Endodermal cell (in vitro differentiated cells): ENCODE measurements at regions not wholly inside any gene's neighbourhood (a gene's known extent, or its start where the extent isn't known, plus 50 kb on each side); places are given as distances from the start of the nearest gene placed in this dataset.

Source experiments
- DNase-seq: peaks from one replicate; pipeline ENCODE4 v3.0.0-alpha.2; 2017
- H3K27ac ChIP-seq: 2 replicates; pipeline ENCODE4 v1.5.1; 2013; ENCODE audit warnings: mild to moderate bottlenecking, low read depth, low read length, moderate library complexity
- H3K27me3 ChIP-seq: 2 replicates; pipeline ENCODE4 v1.6.1; 2013; ENCODE audit warnings: mild to moderate bottlenecking, low read length, moderate library complexity; ENCODE audit not compliant: insufficient read depth, control insufficient read depth, poor library complexity, severe bottlenecking
- H3K36me3 ChIP-seq: 2 replicates; pipeline ENCODE4 v1.7.0; 2013; ENCODE audit warnings: mild to moderate bottlenecking, low read length, moderate library complexity; ENCODE audit not compliant: control insufficient read depth, insufficient read depth
- H3K4me1 ChIP-seq: one replicate; pipeline ENCODE4 v1.7.0; 2013; ENCODE audit warnings: low read length; ENCODE audit not compliant: control insufficient read depth, insufficient read depth
- H3K4me3 ChIP-seq: 2 replicates; pipeline ENCODE4 v1.5.1; 2013; ENCODE audit warnings: mild to moderate bottlenecking, low read length, moderate library complexity
- H3K9ac ChIP-seq: 2 replicates; pipeline ENCODE4 v1.6.1; 2013; ENCODE audit warnings: mild to moderate bottlenecking, low read length, moderate library complexity; ENCODE audit not compliant: poor library complexity, severe bottlenecking; ENCODE audit errors: extremely low read depth
- H3K9me3 ChIP-seq: 2 replicates; pipeline ENCODE4 v1.6.1; 2013; ENCODE audit warnings: mild to moderate bottlenecking, low read length, moderate library complexity; ENCODE audit not compliant: control insufficient read depth
- H3K27ac Mint-ChIP-seq: 2 replicates; pipeline ENCODE4 v1.8.0; 2020; ENCODE audit warnings: mixed read lengths
- H3K27me3 Mint-ChIP-seq: 2 replicates; pipeline ENCODE4 v1.8.0; 2021; ENCODE audit warnings: mild to moderate bottlenecking, mixed read lengths; ENCODE audit not compliant: insufficient read depth
- H3K36me3 Mint-ChIP-seq: 2 replicates; pipeline ENCODE4 v1.8.0; 2020; ENCODE audit warnings: low read depth, mixed read lengths
- H3K4me1 Mint-ChIP-seq: 2 replicates; pipeline ENCODE4 v1.8.0; 2020; ENCODE audit warnings: mixed read lengths
- H3K4me3 Mint-ChIP-seq: 2 replicates; pipeline ENCODE4 v1.8.0; 2020; ENCODE audit warnings: mild to moderate bottlenecking, moderate library complexity, mixed read lengths
- H3K9me3 Mint-ChIP-seq: 2 replicates; pipeline ENCODE4 v1.8.0; 2020; ENCODE audit warnings: mild to moderate bottlenecking, mixed read lengths
- WGBS, 2 experiments: methylation state at CpG; one replicate each; pipeline versions ENCODE4 v1.1.5 to v1.1.7; 2013; ENCODE audit warnings: missing lambda C conversion rate in 2 of 2, mixed read lengths in 1 of 2; ENCODE audit not compliant: insufficient coverage in 1 of 2, insufficient read length in 1 of 2; 5-methylcytosine and 5-hydroxymethylcytosine counted together
- TF ChIP-seq, protein P1 (sequence below): fragments of 200-600 bp; sonication (generic); conservative IDR thresholded peaks from 2 replicates; pipeline ENCODE4 v1.5.0; 2021; ENCODE audit warnings: antibody characterized with exemption, mild to moderate bottlenecking

DNA sequence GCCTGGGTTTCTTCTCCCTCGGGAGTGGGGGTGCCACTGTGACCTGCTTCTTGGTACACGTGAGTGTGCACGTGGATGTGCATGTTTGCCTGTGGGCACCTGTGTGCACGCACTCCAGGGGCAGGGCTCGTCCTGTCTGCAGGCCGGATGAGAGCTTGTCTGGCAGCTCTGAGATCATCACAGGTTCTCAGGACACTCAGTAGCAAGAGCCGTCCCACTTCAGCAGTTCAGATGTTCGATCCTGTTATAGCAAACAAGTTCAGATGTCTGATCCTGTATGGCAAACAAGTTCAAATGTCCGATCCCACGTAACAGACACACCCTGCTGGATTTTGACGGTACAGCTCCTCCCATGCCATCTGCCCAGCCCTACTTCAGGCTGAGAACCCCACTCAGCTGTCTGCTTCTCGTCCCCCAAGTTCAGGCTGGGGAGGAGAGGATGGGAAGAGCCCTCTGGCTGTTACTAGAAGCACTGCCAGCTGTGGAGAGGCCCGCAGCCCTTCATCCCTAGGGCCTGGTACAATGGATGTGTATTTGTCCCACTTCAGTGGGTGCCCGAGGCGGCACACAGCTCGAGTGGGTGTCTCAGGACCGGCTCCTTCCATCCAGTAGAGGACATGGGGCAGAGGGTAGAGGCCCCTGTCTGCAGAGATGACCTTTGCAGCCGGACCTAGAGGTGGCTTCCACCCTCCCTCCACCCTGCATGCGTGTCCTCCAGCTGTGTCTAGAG is 1126.9 kb downstream of the BRD1 start:
- Histone ChIP-seq H3K27ac (no peak overlapping the region), H3K9me3 (no peaks in the 10 kb centered on the region), H3K4me3 (no peak overlapping the region), H3K27me3 (no peaks in the 10 kb centered on the region), H3K36me3 (no peaks in the 10 kb centered on the region), H3K9ac (no peak overlapping the region), H3K4me1 (no peaks in the 10 kb centered on the region)
- Mint-ChIP-seq H3K9me3 (no peaks in the 10 kb centered on the region), H3K36me3 (no peaks in the 10 kb centered on the region), H3K4me1 (peaks cover 15% of the 10 kb centered on the region), H3K4me3 (no peak overlapping the region), H3K27me3 (no peaks in the 10 kb centered on the region), H3K27ac (no peak overlapping the region)
- WGBS, 2 experiments = 89 to 97% methylated on average over 12 to 19 of the region's 19 CpGs
- no peak for DNase-seq
- TF ChIP-seq, protein P1, sequence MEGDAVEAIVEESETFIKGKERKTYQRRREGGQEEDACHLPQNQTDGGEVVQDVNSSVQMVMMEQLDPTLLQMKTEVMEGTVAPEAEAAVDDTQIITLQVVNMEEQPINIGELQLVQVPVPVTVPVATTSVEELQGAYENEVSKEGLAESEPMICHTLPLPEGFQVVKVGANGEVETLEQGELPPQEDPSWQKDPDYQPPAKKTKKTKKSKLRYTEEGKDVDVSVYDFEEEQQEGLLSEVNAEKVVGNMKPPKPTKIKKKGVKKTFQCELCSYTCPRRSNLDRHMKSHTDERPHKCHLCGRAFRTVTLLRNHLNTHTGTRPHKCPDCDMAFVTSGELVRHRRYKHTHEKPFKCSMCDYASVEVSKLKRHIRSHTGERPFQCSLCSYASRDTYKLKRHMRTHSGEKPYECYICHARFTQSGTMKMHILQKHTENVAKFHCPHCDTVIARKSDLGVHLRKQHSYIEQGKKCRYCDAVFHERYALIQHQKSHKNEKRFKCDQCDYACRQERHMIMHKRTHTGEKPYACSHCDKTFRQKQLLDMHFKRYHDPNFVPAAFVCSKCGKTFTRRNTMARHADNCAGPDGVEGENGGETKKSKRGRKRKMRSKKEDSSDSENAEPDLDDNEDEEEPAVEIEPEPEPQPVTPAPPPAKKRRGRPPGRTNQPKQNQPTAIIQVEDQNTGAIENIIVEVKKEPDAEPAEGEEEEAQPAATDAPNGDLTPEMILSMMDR = peak; percentile 21

DNA sequence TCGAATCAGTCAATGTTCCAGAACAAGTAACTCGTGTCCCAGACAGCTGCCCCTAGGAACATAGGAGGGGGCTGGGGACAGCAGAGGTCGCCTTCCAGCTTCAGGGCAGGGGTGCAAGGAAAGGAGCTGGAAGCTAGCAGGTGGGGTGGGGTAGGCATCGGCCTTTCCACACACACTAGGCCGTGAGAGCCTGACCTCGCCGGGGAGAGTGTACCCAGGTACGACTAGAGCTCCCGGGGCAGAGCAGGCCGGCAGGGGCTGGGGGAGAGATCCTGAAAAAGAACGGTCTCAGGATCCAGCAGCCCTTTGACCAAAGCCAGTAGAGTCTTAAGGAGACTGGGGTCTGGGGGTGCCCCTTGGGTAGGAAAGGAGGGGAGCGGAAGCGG is 1127.5 kb downstream of the BRD1 start:
- no peak overlapping the region for H3K4me3 ChIP-seq
- no peaks in the 10 kb centered on the region for H3K4me1 ChIP-seq
- H3K9me3 Mint-ChIP-seq = no peaks in the 10 kb centered on the region
- peaks cover 15% of the 10 kb centered on the region for H3K4me1 Mint-ChIP-seq
- no peak for DNase-seq
- no peaks in the 10 kb centered on the region for H3K27me3 Mint-ChIP-seq
- no peaks in the 10 kb centered on the region for H3K9me3 ChIP-seq
- H3K9ac ChIP-seq = no peak overlapping the region
- TF ChIP-seq, protein P1 = no peak
- H3K36me3 Mint-ChIP-seq = no peaks in the 10 kb centered on the region
- H3K27ac ChIP-seq = no peak overlapping the region
- H3K36me3 ChIP-seq = no peaks in the 10 kb centered on the region
- 86 to 90% methylated on average over 4 to 13 of the region's 13 CpGs for WGBS, 2 experiments
- H3K27me3 ChIP-seq = no peaks in the 10 kb centered on the region
- peak overlapping the region; percentile 72 for H3K27ac Mint-ChIP-seq
- H3K4me3 Mint-ChIP-seq = no peak overlapping the region

DNA sequence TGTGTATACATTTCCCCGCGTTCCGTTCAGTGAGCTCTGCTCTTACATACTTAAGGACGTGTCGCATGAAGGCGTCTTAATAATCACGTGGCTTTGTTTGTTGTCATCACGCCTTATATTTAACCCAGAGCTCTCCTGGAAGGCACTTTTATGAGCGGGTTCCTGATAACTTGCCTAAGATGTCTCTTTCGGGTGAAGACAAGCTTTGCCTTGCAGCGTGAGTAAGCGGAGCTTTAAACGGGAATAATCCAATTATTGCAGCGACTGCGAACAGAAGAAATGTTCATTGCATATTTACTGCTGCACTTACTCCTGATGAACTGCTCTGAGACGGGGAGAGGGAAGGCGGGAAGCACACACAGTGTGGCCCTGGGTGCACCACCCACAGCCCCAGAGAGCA is 1128.2 kb downstream of the BRD1 start:
- TF ChIP-seq, protein P1 = no peak
- no peaks in the 10 kb centered on the region for H3K9me3 ChIP-seq
- WGBS, 2 experiments = 92 to 97% methylated on average over 16 to 17 of the region's 17 CpGs
- H3K9me3 Mint-ChIP-seq = no peaks in the 10 kb centered on the region
- no peaks in the 10 kb centered on the region for H3K4me1 ChIP-seq
- no peaks in the 10 kb centered on the region for H3K27me3 Mint-ChIP-seq
- H3K27ac Mint-ChIP-seq = no peak overlapping the region
- H3K4me3 Mint-ChIP-seq = no peak overlapping the region
- no peaks in the 10 kb centered on the region for H3K27me3 ChIP-seq
- H3K36me3 ChIP-seq = no peaks in the 10 kb centered on the region
- no peaks in the 10 kb centered on the region for H3K36me3 Mint-ChIP-seq
- H3K9ac ChIP-seq = no peak overlapping the region
- no peak for DNase-seq
- H3K27ac ChIP-seq = no peak overlapping the region
- H3K4me3 ChIP-seq = no peak overlapping the region
- H3K4me1 Mint-ChIP-seq = peaks cover 12% of the 10 kb centered on the region
